T-cell (primary cell): ENCODE measurements at regions not wholly inside any gene's neighbourhood (a gene's known extent, or its start where the extent isn't known, plus 50 kb on each side); places are given as distances from the start of the nearest gene placed in this dataset.

Experiments
- ATAC-seq, 4 experiments: fragments of 200-7000 bp in 3 of 4; fragments of 150-1000 bp in 1 of 4; cut with Tn5 transposase; replicated peaks in 1 of 4; 1 replicate in 3 of 4; 2 replicates in 1 of 4; pipeline ENCODE4 v1.10.0; 2021; ENCODE audit warnings: moderate library complexity in 3 of 4, mild to moderate bottlenecking in 2 of 4, moderate number of reproducible peaks in 1 of 4
- CTCF ChIA-PET, 2 donors: fragments of 300-600 bp; sonication (Branson Sonifier 250); formaldehyde crosslinking; loops; one replicate each; lab custom pipeline; 2022; ENCODE audit warnings: antibody characterized with exemption in 2 of 2; lab: Charles Lee
- POLR2A ChIA-PET, 2 donors: fragments of 300-600 bp; sonication (Branson Sonifier 250); formaldehyde crosslinking; loops; one replicate each; lab custom pipeline; 2022; ENCODE audit warnings: antibody characterized with exemption in 2 of 2; lab: Charles Lee
- DNase-seq, 35 experiments: peaks; one replicate each; pipeline versions ENCODE4 v3.0.0 to v3.0.0-alpha.2; 2013 to 2023
- H3K27ac ChIP-seq: one replicate; pipeline ENCODE4 v1.5.1; 2013; ENCODE audit warnings: low read length
- H3K27me3 ChIP-seq, 2 experiments: replicated peaks in 1 of 2; 1 replicate in 1 of 2; 2 replicates in 1 of 2; pipeline versions ENCODE4 v1.6.1 to v1.7.0; 2013; ENCODE audit warnings: low read length in 1 of 2, mixed read lengths in 1 of 2; ENCODE audit not compliant: control insufficient read depth in 2 of 2, insufficient read depth in 2 of 2; ENCODE audit errors: extremely low read depth in 1 of 2
- H3K36me3 ChIP-seq, 2 donors: 1 replicate in 1 of 2; 2 replicates in 1 of 2; pipeline versions ENCODE4 v1.6.1 to v1.7.0; 2013; ENCODE audit warnings: low read length in 1 of 2; ENCODE audit not compliant: control insufficient read depth in 2 of 2, insufficient read depth in 1 of 2; ENCODE audit errors: extremely low read depth in 1 of 2
- H3K4me1 ChIP-seq, 2 experiments: 1 replicate in 1 of 2; 2 replicates in 1 of 2; pipeline versions ENCODE4 v1.6.1 to v1.7.0; 2013; ENCODE audit warnings: low read length in 2 of 2, mixed read lengths in 1 of 2; ENCODE audit not compliant: insufficient read depth in 2 of 2, control insufficient read depth in 1 of 2; ENCODE audit errors: extremely low read depth in 1 of 2
- H3K4me3 ChIP-seq, 2 donors: 1 replicate in 1 of 2; 2 replicates in 1 of 2; pipeline versions ENCODE4 v1.5.1 to v1.7.0; 2013; ENCODE audit warnings: mild to moderate bottlenecking in 2 of 2, low read length in 1 of 2, moderate library complexity in 1 of 2; ENCODE audit not compliant: control insufficient read depth in 1 of 2; ENCODE audit errors: extremely low read depth in 1 of 2
- H3K9me3 ChIP-seq: 2 replicates; pipeline ENCODE4 v1.7.0; 2013
- H3K27ac Mint-ChIP-seq, 2 donors: one replicate each; pipeline ENCODE4 v1.8.0; 2020 to 2021; ENCODE audit warnings: mild to moderate bottlenecking in 2 of 2, mixed read lengths in 2 of 2
- H3K27me3 Mint-ChIP-seq, 2 donors: one replicate each; pipeline ENCODE4 v1.8.0; 2021 to 2022; ENCODE audit warnings: mixed read lengths in 2 of 2
- H3K36me3 Mint-ChIP-seq: one replicate; pipeline ENCODE4 v1.8.0; 2021; ENCODE audit warnings: mixed read lengths
- H3K4me1 Mint-ChIP-seq, 3 donors: one replicate each; pipeline ENCODE4 v1.8.0; 2020 to 2022; ENCODE audit warnings: mixed read lengths in 3 of 3, mild to moderate bottlenecking in 1 of 3
- H3K4me3 Mint-ChIP-seq, 3 donors: one replicate each; pipeline ENCODE4 v1.8.0; 2020 to 2022; ENCODE audit warnings: mild to moderate bottlenecking in 3 of 3, mixed read lengths in 3 of 3, moderate library complexity in 3 of 3
- H3K9me3 Mint-ChIP-seq, 3 donors: one replicate each; pipeline ENCODE4 v1.8.0; 2020 to 2022; ENCODE audit warnings: mixed read lengths in 3 of 3
- WGBS: methylation state at CpG from one replicate; pipeline ENCODE4 v1.1.5; 2013; ENCODE audit warnings: missing lambda C conversion rate; ENCODE audit not compliant: insufficient coverage; 5-methylcytosine and 5-hydroxymethylcytosine counted together

DNA sequence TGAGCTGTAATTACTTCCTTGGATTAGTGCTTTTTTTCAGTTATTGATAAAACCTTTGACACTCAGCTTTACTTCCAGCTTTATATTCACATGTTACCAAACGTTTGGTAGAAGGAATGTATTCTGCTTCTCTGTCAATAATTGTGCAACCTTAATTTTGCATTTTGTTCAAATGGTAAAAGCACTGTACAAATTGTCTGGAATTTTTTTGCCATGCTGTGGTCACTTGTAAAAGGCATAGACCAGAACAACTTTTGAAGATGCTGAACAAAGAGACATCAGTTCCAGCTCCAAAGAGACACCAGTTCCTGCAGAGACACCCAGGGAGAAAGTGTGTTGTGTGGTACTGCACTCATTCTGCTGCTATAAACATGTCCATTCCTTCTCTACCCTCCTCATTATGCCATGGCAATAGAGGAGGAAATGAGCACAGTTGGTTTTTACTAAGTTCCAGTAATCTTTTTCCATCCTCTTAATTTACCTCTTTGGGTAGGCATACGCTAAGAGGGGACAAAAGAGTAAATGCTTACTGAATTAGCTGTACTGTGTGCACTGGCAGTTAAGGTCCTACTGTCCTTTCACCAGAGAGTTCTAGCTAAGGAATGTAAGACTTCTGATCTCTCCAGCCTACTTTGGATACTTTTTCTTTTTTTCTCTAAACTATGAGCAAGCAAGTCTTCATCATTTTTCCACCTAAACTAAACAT, 387.4 kb downstream of the FGF10 start:
- H3K27me3 Mint-ChIP-seq, result no peaks in the 10 kb centered on the region
- ChIA-PET CTCF (interaction anchor here in 1 of 2 donors (0.6 kb wide), 1 partner anchor 1591 kb away, joined by 3 read pairs; no protein-coding TSS in a partner anchor), POLR2A (interaction anchor here in 1 of 2 donors (0.6 kb wide), 1 partner anchor 166 kb away, joined by 3 read pairs; no protein-coding TSS in a partner anchor)
- no peak overlapping the region for H3K4me3 Mint-ChIP-seq
- H3K27ac Mint-ChIP-seq, result no peak overlapping the region
- no peaks in the 10 kb centered on the region for H3K4me1 ChIP-seq
- H3K9me3 ChIP-seq, result no peaks in the 10 kb centered on the region
- DNase-seq (no peak), ATAC-seq (no peak)
- H3K27ac ChIP-seq, result no peak overlapping the region
- no peaks in the 10 kb centered on the region for H3K36me3 Mint-ChIP-seq
- WGBS, result no CpG with 5 or more reads among the region's 2 CpGs
- H3K4me1 Mint-ChIP-seq, result no peaks in the 10 kb centered on the region
- no peak overlapping the region for H3K4me3 ChIP-seq
- H3K36me3 ChIP-seq, result no peaks in the 10 kb centered on the region
- H3K27me3 ChIP-seq, result no peaks in the 10 kb centered on the region
- H3K9me3 Mint-ChIP-seq, result peaks cover 5 to 13% (median 13%) of the 10 kb centered on the region in 3 donors

DNA sequence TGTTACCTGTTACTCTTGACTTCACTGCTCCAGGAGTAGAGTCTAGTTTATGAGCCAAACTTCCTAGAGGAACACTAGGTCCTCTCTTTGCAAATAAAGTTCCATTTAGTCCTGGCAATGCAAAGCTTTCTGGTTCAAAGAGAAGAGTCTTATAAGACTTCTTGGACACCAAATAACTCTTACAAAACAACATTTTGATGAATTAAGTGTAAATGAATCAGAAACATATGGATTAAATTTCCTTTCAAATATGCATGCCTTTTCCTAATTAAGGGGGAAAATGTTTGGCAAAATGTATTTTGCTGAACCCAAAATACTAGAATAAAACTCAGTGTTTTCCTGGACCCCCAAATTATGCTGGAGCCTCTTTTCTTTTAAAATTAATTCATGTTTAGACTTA, 388.0 kb downstream of the FGF10 start:
- Mint-ChIP-seq H3K4me1 (no peaks in the 10 kb centered on the region), H3K36me3 (no peaks in the 10 kb centered on the region), H3K9me3 (peaks cover 2 to 9% (median 8%) of the 10 kb centered on the region in 3 donors), H3K27ac (no peak overlapping the region), H3K4me3 (no peak overlapping the region), H3K27me3 (no peaks in the 10 kb centered on the region)
- no peak for DNase-seq
- no peaks in the 10 kb centered on the region for H3K36me3 ChIP-seq
- no peak for ATAC-seq
- CTCF ChIA-PET, result interaction anchor here in 1 of 2 donors (0.6 kb wide), 1 partner anchor 1591 kb away, joined by 3 read pairs; no protein-coding TSS in a partner anchor
- no peak overlapping the region for H3K4me3 ChIP-seq
- H3K27me3 ChIP-seq, result no peaks in the 10 kb centered on the region
- H3K27ac ChIP-seq, result no peak overlapping the region
- no peaks in the 10 kb centered on the region for H3K4me1 ChIP-seq
- POLR2A ChIA-PET, result interaction anchor here in 1 of 2 donors (0.6 kb wide), 1 partner anchor 166 kb away, joined by 3 read pairs; no protein-coding TSS in a partner anchor
- H3K9me3 ChIP-seq, result no peaks in the 10 kb centered on the region

DNA sequence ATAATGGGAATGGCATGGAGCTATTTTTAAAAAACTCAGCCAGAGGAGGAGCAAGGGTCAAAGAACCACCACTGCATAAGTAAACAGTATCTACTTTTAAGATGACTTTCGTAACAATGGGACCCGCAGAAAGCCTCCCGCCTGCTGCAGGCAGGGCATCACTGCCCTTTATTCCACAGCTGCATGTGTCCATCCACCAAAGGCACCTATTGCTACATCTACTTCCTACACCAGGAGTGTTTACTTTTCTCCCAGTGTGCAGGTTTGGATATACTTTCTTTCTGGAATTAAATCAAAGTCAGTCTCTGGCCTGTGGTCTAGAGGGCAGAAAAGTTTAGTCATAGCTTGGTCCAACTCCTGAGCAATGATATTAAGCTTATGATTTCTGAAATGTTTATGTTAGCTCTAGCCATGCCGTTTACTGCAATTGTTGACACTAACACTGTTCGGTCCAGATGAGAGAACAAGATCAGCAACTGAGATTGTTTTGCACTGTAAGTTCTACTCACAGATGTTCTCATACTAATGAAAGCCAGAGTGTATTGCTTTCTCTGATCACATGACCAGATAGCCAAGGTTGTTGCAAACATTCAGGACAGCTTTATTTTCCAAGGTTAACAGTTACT, 391.5 kb downstream of the FGF10 start:
- H3K9me3 Mint-ChIP-seq, result peaks cover 2 to 10% (median 4%) of the 10 kb centered on the region in 3 donors
- no peak overlapping the region for H3K27ac Mint-ChIP-seq
- H3K4me3 Mint-ChIP-seq, result no peak overlapping the region
- Histone ChIP-seq H3K36me3 (no peaks in the 10 kb centered on the region), H3K9me3 (no peaks in the 10 kb centered on the region), H3K27me3 (no peaks in the 10 kb centered on the region), H3K27ac (no peak overlapping the region), H3K4me1 (no peaks in the 10 kb centered on the region), H3K4me3 (no peak overlapping the region)
- no peaks in the 10 kb centered on the region for H3K4me1 Mint-ChIP-seq
- H3K27me3 Mint-ChIP-seq, result no peaks in the 10 kb centered on the region
- H3K36me3 Mint-ChIP-seq, result no peaks in the 10 kb centered on the region
- CTCF ChIA-PET, result no interaction called here
- 81% methylated on average over 4 of the region's 5 CpGs for WGBS
- POLR2A ChIA-PET, result no interaction called here
- ATAC-seq (no peak), DNase-seq (no peak)

DNA sequence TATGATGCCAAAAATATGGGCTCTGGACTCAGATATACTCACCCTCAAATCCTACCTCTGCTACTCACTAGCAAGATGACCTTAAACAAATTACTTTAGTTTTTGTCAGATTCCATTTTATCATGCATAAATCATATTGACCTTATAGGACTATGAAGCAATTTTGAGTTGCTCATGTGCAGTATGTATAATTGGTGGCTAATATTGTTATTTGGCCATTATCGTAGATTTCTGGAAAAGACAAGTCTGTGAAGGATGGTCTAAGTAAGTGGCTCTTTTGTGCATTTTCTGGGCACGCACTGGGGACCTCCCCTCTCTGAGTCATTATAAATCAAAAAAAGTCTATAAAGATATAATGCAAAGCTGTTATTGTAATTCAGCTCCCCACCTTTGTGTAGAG, 393.0 kb downstream of the FGF10 start:
- Mint-ChIP-seq H3K4me3 (no peak overlapping the region), H3K27ac (no peak overlapping the region), H3K27me3 (no peaks in the 10 kb centered on the region), H3K9me3 (peaks cover 2 to 10% (median 7%) of the 10 kb centered on the region in 3 donors), H3K36me3 (no peaks in the 10 kb centered on the region), H3K4me1 (no peaks in the 10 kb centered on the region)
- Histone ChIP-seq H3K27ac (no peak overlapping the region), H3K4me1 (no peaks in the 10 kb centered on the region), H3K9me3 (no peaks in the 10 kb centered on the region), H3K4me3 (no peak overlapping the region), H3K36me3 (no peaks in the 10 kb centered on the region), H3K27me3 (no peaks in the 10 kb centered on the region)
- POLR2A ChIA-PET, result no interaction called here
- DNase-seq (no peak), ATAC-seq (no peak)
- no CpG with 5 or more reads among the region's 2 CpGs for WGBS
- CTCF ChIA-PET, result no interaction called here

- no peaks in the 10 kb centered on the region for H3K4me1 Mint-ChIP-seq
- H3K27me3 ChIP-seq, result no peaks in the 10 kb centered on the region
- no peak for ATAC-seq
- no peaks in the 10 kb centered on the region for H3K27me3 Mint-ChIP-seq
- WGBS, result no CpG with 5 or more reads among the region's 3 CpGs
- H3K36me3 ChIP-seq, result no peaks in the 10 kb centered on the region
- H3K36me3 Mint-ChIP-seq, result no peaks in the 10 kb centered on the region
- no peak overlapping the region for H3K27ac Mint-ChIP-seq
- DNase-seq, result no peak
- no peak overlapping the region for H3K4me3 ChIP-seq
- ChIA-PET POLR2A (no interaction called here), CTCF (no interaction called here)
- H3K4me3 Mint-ChIP-seq, result no peak overlapping the region
- no peaks in the 10 kb centered on the region for H3K4me1 ChIP-seq
- no peaks in the 10 kb centered on the region for H3K9me3 ChIP-seq
- H3K27ac ChIP-seq, result no peak overlapping the region
- peaks cover 2 to 10% (median 4%) of the 10 kb centered on the region in 3 donors for H3K9me3 Mint-ChIP-seq
Observed at GRCh38 chr5:43994352-43994708, 391.4 kb downstream of the NNT start.

- no peaks in the 10 kb centered on the region for H3K9me3 ChIP-seq
Observed at GRCh38 chr5:43993634-43994351, 390.8 kb downstream of the NNT start.

More at GRCh38 chr5:43993634-43994351, 390.8 kb downstream of the NNT start:
- POLR2A ChIA-PET, result no interaction called here
- Histone ChIP-seq H3K27ac (no peak overlapping the region), H3K4me3 (no peak overlapping the region), H3K4me1 (no peaks in the 10 kb centered on the region), H3K36me3 (no peaks in the 10 kb centered on the region), H3K27me3 (no peaks in the 10 kb centered on the region)
- ATAC-seq, result no peak
- Mint-ChIP-seq H3K36me3 (no peaks in the 10 kb centered on the region), H3K4me1 (no peaks in the 10 kb centered on the region), H3K9me3 (peaks cover 2 to 10% (median 4%) of the 10 kb centered on the region in 3 donors), H3K4me3 (no peak overlapping the region), H3K27ac (no peak overlapping the region), H3K27me3 (no peaks in the 10 kb centered on the region)
- WGBS, result 83% methylated on average over 7 of the region's 9 CpGs
- no peak for DNase-seq
- CTCF ChIA-PET, result no interaction called here
